ENCODE measurements at regions not wholly inside any gene's neighbourhood (a gene's known extent, or its start where the extent isn't known, plus 50 kb on each side); places are given as distances from the start of the nearest gene placed in this dataset.

DNA sequence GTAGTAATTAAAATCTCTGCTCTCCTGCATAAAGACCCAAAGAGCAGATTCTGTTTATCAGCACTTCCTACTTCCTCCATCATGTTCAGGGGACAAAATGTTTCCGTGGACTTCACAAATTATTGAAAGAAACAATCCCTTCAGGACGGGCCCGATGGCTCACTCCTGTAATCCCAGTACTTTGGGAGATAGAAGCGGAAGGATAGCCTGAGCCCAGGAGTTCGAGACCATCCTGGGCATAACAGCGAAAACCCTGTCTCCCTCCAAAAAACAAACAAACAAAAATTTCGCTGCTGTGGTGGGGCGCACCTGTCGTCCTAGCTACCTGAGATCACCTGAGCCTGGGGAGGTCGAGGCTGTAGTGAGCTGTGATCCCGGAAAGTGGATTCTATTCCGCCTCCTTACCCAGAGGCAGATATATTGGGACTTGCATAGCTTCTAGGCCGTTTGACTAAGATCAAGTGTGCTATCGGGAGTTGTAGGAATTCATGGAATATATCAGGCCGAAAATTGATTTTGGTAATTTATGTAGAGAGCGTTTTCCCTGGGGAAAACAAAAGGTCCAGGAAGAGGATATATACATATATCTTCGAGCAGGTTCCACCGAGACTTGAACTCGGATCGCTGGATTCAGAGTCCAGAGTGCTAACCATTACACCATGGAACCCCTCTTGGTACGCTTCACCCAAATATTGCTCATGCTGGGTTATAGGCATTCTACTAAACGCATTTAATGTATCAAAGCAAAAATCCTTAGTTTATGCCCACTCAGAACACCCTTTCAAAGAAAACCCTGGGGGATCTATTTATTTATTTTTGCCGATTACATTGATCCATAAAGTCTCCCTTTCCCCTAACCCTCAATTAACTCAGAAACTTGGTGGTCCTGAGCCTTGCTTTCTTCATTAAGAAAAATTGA is 74.5 kb upstream of the ZNF184 start:
- WGBS, 5 donors, result 20 to 26% (median 21%) methylated on average over 23 of the region's 23 CpGs
- Histone ChIP-seq H3K36me3 (no peaks in the 10 kb centered on the region), H3K4me1 (peaks cover 0 to 12% (median 5%) of the 10 kb centered on the region in 6 donors), H3K27me3 (replicated peaks in 1 of 7) (peaks cover 5 to 100% (median 93%) of the 10 kb centered on the region in 7 donors), H3K27ac (no peak overlapping the region), H3K9me3 (peaks cover 0 to 26% (median under 1%) of the 10 kb centered on the region in 8 donors), H3K4me3 (no peak overlapping the region)
- TF ChIP-seq POLR2AphosphoS5 (IDR thresholded peaks at IDR 0.05) (no peak), POLR2A (IDR thresholded peaks at IDR 0.05) (no peak)
- TF ChIP-seq, protein P1, sequence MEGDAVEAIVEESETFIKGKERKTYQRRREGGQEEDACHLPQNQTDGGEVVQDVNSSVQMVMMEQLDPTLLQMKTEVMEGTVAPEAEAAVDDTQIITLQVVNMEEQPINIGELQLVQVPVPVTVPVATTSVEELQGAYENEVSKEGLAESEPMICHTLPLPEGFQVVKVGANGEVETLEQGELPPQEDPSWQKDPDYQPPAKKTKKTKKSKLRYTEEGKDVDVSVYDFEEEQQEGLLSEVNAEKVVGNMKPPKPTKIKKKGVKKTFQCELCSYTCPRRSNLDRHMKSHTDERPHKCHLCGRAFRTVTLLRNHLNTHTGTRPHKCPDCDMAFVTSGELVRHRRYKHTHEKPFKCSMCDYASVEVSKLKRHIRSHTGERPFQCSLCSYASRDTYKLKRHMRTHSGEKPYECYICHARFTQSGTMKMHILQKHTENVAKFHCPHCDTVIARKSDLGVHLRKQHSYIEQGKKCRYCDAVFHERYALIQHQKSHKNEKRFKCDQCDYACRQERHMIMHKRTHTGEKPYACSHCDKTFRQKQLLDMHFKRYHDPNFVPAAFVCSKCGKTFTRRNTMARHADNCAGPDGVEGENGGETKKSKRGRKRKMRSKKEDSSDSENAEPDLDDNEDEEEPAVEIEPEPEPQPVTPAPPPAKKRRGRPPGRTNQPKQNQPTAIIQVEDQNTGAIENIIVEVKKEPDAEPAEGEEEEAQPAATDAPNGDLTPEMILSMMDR (IDR thresholded peaks at IDR 0.05 in 8 of 11, conservative IDR thresholded peaks at IDR 0.05 in 3 of 11), result no peak
- no peak for DNase-seq
- intact Hi-C loops (cut with DNase I; ENCODE audit: low total_unique reads), result no loop called here

DNA sequence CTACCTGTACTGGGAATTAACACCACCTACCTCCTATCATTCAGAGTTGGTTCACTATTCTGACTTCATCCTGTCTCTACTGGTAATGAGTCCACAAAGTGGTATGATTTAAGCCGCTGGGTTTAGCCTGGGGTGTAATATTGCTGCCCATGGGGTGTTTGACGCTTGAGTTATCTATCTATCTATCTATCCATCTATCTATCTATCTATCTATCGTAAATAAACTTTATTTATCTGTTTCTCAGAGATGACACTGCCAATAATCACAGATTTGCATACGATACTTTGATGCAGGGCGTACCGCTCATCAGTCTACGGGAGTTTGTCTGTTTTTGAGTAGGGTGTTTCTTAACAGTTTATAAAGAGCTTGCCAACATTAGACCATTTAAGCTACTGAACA is 73.6 kb upstream of the ZNF184 start:
- WGBS, 5 donors, result 81 to 87% (median 84%) methylated on average over 7 of the region's 7 CpGs
- Histone ChIP-seq H3K27me3 (replicated peaks in 1 of 7) (peaks cover 5 to 100% (median 94%) of the 10 kb centered on the region in 7 donors), H3K27ac (no peak overlapping the region), H3K9me3 (peaks cover 0 to 32% (median 2%) of the 10 kb centered on the region in 8 donors), H3K4me1 (peaks cover 0 to 12% (median 5%) of the 10 kb centered on the region in 6 donors), H3K4me3 (no peak overlapping the region), H3K36me3 (no peaks in the 10 kb centered on the region)
- DNase-seq, result no peak
- TF ChIP-seq POLR2AphosphoS5 (IDR thresholded peaks at IDR 0.05) (no peak), POLR2A (IDR thresholded peaks at IDR 0.05) (no peak)
- TF ChIP-seq, protein P1 (IDR thresholded peaks at IDR 0.05 in 8 of 11, conservative IDR thresholded peaks at IDR 0.05 in 3 of 11), result no peak
- intact Hi-C loops (cut with DNase I; ENCODE audit: low total_unique reads), result no loop called here

DNA sequence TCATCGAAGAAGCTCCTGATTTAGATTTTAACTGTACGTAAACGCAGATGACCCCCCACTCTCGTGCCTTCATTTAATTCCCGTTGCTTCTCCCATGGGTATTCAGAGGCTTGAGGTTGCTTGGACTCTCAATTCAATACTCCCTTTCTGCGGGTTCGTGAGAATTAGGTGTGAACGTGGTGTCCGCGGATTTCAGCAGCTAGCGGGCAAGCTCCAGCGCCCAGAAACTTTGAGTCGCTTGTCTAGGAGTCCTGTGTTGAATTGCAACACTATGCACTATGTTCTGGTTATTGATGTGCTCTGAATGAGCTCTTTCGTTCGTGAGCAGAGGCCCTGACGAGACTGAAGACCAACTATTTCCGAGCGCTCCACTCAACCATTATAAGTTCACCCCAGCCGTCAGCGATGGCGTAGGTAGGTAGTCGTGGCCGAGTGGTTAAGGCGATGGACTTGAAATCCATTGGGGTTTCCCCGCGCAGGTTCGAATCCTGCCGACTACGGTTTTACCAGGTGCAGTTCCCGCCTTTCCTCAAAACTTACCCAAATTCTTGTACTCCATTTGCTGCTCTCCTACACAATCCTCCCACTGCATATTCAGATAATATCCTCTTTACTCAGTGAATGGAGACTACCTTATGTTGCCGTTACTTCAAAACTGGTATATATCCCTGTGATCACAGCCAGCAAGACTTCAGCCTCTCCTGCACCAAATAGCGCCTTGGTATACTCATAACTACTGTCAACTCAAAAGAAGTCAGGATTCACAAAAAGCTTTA is 72.6 kb upstream of the ZNF184 start:
- peaks cover 5 to 100% (median 85%) of the 10 kb centered on the region in 7 donors for H3K27me3 ChIP-seq (replicated peaks in 1 of 7)
- H3K27ac ChIP-seq, result no peak overlapping the region
- peak overlapping the region in 2 of 8 donors; percentile 7 to 16 for H3K4me3 ChIP-seq
- peaks cover 0 to 12% (median 5%) of the 10 kb centered on the region in 6 donors for H3K4me1 ChIP-seq
- H3K36me3 ChIP-seq, result no peaks in the 10 kb centered on the region
- TF ChIP-seq, protein P1 (IDR thresholded peaks at IDR 0.05 in 8 of 11, conservative IDR thresholded peaks at IDR 0.05 in 3 of 11), result no peak
- TF ChIP-seq POLR2A (IDR thresholded peaks at IDR 0.05) (no peak), POLR2AphosphoS5 (IDR thresholded peaks at IDR 0.05) (no peak)
- no peak for DNase-seq
- peaks cover 0 to 33% (median 2%) of the 10 kb centered on the region in 8 donors for H3K9me3 ChIP-seq
- 9 to 11% (median 10%) methylated on average over 31 to 32 of the region's 32 CpGs for WGBS, 5 donors
- intact Hi-C loops (cut with DNase I; ENCODE audit: low total_unique reads), result no loop called here
